ENCODE measurements at regions not wholly inside any gene's neighbourhood (a gene's known extent, or its start where the extent isn't known, plus 50 kb on each side); places are given as distances from the start of the nearest gene placed in this dataset.

GRCh38 chr18:55988537-55988936 is 400.5 kb upstream of the TCF4 start:
- intact Hi-C loops (cut with DNase I; ENCODE audit: low total_unique reads), result no loop called here
- Histone ChIP-seq H3K36me3 (ENCODE audit: low read depth, missing control alignments) (no peaks in the 10 kb centered on the region), H3K27me3 (no peaks in the 10 kb centered on the region), H3K27ac (no peak overlapping the region), H3K4me3 (no peak overlapping the region), H3K4me1 (no peaks in the 10 kb centered on the region), H3K9me3 (no peaks in the 10 kb centered on the region)
- TF ChIP-seq POLR2A (IDR thresholded peaks at IDR 0.05) (no peak), CTCF (IDR thresholded peaks at IDR 0.05) (no peak)
- 66 to 70% methylated on average over 2 of the region's 2 CpGs for WGBS, 2 donors
- no peak for DNase-seq

GRCh38 chr18:55983433-55983832 is 395.4 kb upstream of the TCF4 start:
- Histone ChIP-seq H3K4me1 (no peaks in the 10 kb centered on the region), H3K9me3 (no peaks in the 10 kb centered on the region), H3K27ac (no peak overlapping the region), H3K36me3 (ENCODE audit: low read depth, missing control alignments) (no peaks in the 10 kb centered on the region), H3K4me3 (no peak overlapping the region), H3K27me3 (no peaks in the 10 kb centered on the region)
- 38 to 58% methylated on average over 1 of the region's 1 CpG for WGBS, 2 donors
- intact Hi-C loops (cut with DNase I; ENCODE audit: low total_unique reads), result no loop called here
- TF ChIP-seq POLR2A (IDR thresholded peaks at IDR 0.05), result no peak
- no peak for TF ChIP-seq CTCF (IDR thresholded peaks at IDR 0.05)
- no peak for DNase-seq

GRCh38 chr18:55982992-55983391 is 395.0 kb upstream of the TCF4 start:
- TF ChIP-seq CTCF (IDR thresholded peaks at IDR 0.05) (no peak), POLR2A (IDR thresholded peaks at IDR 0.05) (no peak)
- intact Hi-C loops (cut with DNase I; ENCODE audit: low total_unique reads), result no loop called here
- Histone ChIP-seq H3K9me3 (no peaks in the 10 kb centered on the region), H3K36me3 (ENCODE audit: low read depth, missing control alignments) (no peaks in the 10 kb centered on the region), H3K27ac (no peak overlapping the region), H3K4me1 (no peaks in the 10 kb centered on the region), H3K27me3 (no peaks in the 10 kb centered on the region), H3K4me3 (no peak overlapping the region)
- no peak for DNase-seq
- WGBS, 2 donors, result 64 to 71% methylated on average over 3 of the region's 3 CpGs

GRCh38 chr18:55981712-55982475 is 393.9 kb upstream of the TCF4 start:
- 92 to 93% methylated on average over 6 of the region's 6 CpGs for WGBS, 2 donors
- H3K27ac ChIP-seq, result no peak overlapping the region
- intact Hi-C loops (cut with DNase I; ENCODE audit: low total_unique reads), result no loop called here
- DNase-seq, result no peak
- no peak overlapping the region for H3K4me3 ChIP-seq
- TF ChIP-seq POLR2A (IDR thresholded peaks at IDR 0.05), result no peak
- TF ChIP-seq CTCF (IDR thresholded peaks at IDR 0.05), result no peak
- no peaks in the 10 kb centered on the region for H3K36me3 ChIP-seq (ENCODE audit: low read depth, missing control alignments)
- no peaks in the 10 kb centered on the region for H3K27me3 ChIP-seq
- H3K9me3 ChIP-seq, result no peaks in the 10 kb centered on the region
- H3K4me1 ChIP-seq, result no peaks in the 10 kb centered on the region

GRCh38 chr18:55974521-55974920 is 386.5 kb upstream of the TCF4 start:
- Histone ChIP-seq H3K4me3 (no peak overlapping the region), H3K9me3 (no peaks in the 10 kb centered on the region), H3K36me3 (ENCODE audit: low read depth, missing control alignments) (no peaks in the 10 kb centered on the region), H3K27me3 (no peaks in the 10 kb centered on the region), H3K27ac (no peak overlapping the region), H3K4me1 (no peaks in the 10 kb centered on the region)
- intact Hi-C loops (cut with DNase I; ENCODE audit: low total_unique reads), result no loop called here
- DNase-seq, result no peak
- TF ChIP-seq POLR2A (IDR thresholded peaks at IDR 0.05), result no peak
- no peak for TF ChIP-seq CTCF (IDR thresholded peaks at IDR 0.05)
- 63 to 73% methylated on average over 3 of the region's 3 CpGs for WGBS, 2 donors
